ENCODE measurements at regions not wholly inside any gene's neighbourhood (a gene's known extent, or its start where the extent isn't known, plus 50 kb on each side); places are given as distances from the start of the nearest gene placed in this dataset.

DNA sequence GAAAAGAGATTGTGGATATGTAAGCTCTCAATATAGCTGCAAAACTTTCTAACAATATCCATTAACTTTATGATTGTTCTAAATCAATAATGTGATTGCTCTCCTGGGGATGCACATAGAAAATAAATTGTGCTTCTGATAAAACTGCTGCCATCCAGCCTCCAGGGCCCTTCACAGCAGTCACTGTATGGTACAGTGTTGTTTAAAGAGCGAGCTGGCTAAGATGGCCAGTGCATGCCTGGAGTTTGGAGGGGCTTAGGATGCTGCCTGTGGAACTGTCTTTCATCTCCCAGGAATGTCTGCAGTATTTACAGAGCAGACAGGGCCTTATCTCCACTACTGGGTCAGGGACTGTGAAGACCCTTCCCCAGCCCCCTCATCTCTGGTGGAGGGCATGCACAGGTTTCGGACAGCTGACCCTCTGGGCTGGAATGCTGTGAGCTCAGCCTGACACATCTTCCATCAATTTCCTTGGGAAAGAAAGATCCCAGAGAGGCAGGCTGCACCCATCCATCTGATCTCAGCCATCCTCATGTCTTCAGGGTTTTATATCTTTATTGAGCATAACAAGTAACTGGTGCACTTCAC lies 137.0 kb downstream of the PLPP3 start:
- DNase-seq (ENCODE audit: low read depth): no peak

DNA sequence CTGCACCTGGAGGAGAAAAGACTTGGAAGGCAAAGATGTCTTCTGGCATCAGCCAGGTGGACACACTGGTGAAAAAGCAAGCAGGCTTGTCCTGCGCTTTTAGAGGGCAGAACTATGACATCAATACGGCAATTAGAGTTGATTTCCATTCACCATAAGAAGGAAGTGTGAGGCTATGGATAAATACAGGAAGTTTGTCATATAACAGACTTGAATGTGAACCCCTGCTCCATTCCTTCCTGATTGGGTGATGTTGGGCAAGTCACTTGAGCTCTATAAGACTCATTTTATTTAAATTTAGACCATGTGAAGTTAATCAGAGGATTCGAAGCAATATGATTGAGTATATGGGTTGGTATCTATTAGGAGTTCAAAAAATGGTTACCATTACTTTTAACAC lies 137.8 kb downstream of the PLPP3 start:
- no peak for DNase-seq (ENCODE audit: low read depth)

DNA sequence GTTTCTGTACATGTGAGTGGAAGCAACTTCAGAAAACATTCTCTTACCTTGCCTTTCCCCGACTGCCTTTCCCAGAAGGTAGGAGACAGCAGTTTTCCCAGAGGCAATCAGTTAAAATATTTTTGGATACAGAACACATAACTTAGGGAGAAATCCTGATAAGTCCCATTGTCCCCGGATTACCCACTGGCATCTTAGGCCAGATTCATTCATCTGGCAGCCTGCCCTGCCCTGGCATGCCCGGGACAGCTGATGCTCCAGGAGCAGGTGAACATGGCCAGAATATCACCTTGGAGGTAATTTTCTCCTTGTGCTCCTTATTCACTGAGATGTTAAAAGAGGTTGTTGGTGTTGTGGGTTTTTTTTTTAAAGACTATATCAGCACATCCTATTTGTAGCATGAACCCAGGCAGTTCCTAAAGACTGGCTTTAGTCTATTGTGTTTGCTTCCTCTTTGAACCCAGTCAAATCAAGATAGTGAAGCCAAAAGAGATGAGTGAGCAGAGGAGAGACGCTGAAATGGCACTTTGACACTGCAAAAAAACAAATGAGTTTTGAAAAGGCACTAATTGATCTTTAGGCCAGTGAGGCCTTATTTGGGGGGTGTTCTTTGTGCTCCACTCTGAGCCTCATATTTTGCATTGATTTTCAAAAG lies 139.6 kb downstream of the PLPP3 start:
- DNase-seq (ENCODE audit: low read depth): no peak

DNA sequence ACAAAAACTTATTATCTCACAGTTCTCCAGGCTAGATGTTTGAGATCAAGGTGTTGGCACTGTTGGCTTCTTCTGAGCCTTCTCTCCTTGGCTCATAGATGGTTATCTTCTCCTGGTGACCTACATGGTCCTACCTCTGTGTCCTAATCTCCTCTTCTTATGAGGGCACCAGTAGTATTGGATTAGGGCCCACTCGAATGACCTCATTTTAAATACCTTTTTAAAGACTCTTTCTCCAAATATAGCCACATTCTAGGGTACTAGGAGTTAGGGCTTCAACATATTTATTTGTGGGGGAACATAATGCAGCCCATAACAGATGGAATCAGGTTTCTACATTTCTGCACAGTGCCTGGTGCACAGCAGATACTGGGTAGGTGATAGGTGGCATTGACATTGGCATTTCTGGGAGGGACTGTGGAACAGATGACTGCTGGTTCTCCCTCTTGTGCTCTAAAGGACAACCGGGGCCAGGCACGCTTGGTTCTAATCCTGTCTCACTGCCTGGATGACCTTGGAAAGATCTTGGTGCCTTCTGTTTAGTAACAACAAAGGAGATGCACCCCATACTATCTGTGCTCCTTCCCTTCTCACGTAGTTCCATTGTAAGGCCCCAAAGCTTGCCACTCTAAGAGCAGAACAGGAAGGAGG lies 140.3 kb downstream of the PLPP3 start:
- no peak for DNase-seq (ENCODE audit: low read depth)

DNA sequence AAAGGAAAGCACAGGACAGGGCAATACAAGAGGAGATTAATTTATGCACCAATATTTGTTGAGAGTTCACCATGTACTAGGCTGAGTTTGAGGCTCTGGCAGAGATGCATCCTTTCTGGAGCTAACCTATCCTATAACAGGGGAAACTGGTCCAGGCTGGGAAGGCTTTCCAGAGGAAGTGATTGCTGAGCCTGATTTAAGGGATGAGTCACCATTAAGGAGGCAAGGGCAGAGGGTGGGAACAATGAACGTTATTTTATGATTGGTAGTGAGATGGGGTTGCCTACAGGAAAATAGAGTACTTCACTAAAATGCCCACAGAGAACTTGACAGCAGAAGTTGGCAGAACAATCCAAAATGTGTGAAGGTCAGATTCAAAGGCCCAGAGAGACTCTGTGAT lies 141.4 kb downstream of the PLPP3 start:
- no peak for DNase-seq (ENCODE audit: low read depth)

- no peak for DNase-seq (ENCODE audit: low read depth)
These were observed 142.4 kb downstream of the PLPP3 start for GRCh38 chr1:56436912-56437417.

- no peak for DNase-seq (ENCODE audit: low read depth)
These were observed 143.1 kb downstream of the PLPP3 start for GRCh38 chr1:56436296-56436695.

- DNase-seq (ENCODE audit: low read depth): no peak
These were observed 143.7 kb downstream of the PLPP3 start for GRCh38 chr1:56435434-56436262.

- DNase-seq (ENCODE audit: low read depth): no peak
These were observed 144.6 kb downstream of the PLPP3 start for GRCh38 chr1:56434740-56435139.

DNA sequence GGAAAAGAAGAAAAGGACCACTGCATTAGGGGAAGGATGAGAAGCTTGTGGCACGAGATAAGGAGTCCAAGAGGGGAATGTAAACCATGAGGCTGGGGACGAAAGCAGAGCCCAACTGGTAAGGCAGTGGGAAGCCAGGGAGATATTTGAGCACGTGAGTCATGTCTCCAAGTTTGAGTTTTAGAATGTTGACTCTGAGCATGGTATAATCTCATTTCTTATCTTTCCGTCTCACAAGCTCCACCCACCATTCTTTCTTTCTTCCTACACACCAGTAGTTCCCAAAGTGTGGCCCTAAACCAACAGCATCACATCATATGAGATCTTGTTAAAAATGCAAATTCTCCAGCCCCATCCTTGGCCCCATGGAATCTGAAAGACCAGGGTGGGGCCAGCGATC lies 145.3 kb downstream of the PLPP3 start:
- no peak for DNase-seq (ENCODE audit: low read depth)

DNA sequence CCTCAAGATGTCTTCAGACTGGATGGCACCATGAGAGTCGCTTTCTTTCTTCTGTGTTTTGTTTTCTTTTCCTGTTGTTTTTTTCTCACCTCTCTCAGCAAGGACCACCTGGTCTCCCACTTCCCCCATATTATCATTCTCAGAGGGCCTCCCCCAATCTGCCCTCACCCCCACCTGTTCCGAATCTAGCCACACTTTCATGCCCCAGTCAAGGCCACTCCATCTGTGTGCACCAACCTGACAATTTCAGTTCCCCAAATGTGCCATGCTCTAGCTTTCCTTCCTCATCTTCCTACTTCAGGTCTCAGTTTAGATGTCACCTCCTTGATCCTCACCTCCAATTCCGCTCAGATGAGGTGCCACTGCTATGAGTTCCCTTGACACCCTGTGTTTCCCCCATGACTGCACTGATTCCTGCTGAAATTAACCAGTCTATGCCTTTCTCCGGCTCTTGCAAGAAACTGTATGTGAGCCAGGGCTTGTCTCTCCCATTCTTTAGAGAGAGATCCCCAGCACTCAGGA lies 146.2 kb downstream of the PLPP3 start:
- no peak for DNase-seq (ENCODE audit: low read depth)

GRCh38 chr1:56432166-56432971 lies 147.0 kb downstream of the PLPP3 start:
- DNase-seq (ENCODE audit: low read depth): no peak

DNA sequence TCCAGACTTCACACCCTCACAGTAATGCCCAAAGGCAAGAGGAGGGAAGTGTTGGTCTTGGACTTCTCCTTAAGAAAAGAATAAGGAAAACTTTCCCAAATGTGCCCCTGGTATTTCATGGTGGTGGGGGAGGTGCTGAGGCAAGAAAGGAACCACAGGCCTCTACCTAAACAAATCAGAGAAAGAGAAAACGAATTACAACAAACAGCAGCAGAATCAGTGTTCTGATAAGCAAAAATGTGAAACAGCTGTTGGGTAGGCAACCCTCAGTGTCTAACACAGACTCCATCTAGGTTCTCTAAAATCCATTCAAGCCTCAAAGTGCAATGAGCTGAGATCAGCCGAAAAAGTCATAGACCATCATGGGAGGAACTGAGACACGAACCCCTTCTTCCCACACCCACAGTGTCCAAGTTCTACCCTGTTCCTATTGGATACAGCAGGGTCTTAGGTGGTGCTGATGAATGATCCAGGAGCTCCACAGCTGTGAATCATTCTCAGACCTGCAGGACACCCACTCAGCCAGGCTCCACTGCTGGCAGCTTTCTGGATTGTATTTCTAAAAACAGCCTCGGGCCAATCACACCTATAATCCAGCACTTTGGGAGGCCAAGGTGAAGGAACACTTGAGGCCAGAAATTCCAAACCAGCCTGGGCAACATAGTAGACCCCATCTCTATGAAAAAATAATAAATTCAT lies 149.1 kb downstream of the PLPP3 start:
- no peak for DNase-seq (ENCODE audit: low read depth)

DNA sequence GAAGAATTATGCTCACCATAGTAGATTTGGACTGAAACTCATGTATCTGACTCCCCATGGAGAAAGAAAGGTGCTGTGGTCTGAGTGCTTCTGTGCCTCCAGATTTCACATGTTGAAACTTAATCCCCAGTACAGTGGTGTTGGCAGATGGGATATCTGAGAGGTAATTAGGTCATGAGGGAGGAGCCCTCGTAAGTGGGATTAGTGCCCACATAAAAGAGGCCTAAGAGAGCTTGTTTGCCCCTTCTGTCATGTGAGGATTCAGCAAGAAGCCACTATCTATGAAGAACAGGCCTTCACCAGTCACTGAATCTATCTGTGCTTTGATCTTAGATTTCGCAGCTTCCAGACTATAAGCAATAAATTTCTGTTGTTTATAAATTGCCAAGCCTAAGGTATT lies 150.1 kb downstream of the PLPP3 start:
- no peak for DNase-seq (ENCODE audit: low read depth)

DNA sequence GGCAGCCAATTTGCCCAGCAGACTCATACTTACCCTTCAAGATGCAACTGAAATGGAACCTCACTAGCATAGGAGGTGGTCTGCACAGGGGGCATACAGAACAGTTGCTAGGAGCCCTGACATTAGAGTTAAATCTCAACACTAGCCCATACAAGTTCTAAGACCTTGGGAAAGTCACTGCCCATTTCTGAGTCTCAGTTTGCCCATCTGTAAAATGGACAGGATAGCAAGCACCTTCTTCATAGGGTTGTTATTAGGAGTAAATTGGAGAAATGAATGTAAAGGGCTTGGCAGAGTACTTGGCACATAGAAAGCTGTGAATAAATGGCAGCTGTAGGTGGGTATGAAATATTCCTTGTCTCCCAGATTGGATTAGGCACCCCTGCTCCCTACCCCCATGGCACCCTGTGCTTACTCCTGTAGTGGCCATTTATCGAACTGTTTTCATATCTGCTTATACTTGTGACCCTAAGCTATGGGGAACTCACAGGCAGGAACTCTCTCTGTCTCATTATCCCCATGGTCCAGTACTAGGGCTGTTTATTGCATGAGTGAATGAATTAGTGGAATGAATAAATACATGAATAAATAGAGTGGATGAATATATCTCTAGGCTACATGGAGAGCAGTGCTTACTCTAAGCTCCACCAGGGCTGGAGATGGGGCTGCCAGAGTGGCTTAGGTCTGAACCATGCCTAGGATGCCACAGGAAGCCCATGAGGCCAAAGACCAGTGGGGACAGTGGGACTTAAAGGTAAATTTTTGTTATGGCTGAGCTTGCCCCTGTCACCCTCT lies 152.6 kb downstream of the PLPP3 start:
- DNase-seq (ENCODE audit: low read depth): no peak

GRCh38 chr1:56425494-56426037 lies 153.8 kb downstream of the PLPP3 start:
- no peak for DNase-seq (ENCODE audit: low read depth)

DNA sequence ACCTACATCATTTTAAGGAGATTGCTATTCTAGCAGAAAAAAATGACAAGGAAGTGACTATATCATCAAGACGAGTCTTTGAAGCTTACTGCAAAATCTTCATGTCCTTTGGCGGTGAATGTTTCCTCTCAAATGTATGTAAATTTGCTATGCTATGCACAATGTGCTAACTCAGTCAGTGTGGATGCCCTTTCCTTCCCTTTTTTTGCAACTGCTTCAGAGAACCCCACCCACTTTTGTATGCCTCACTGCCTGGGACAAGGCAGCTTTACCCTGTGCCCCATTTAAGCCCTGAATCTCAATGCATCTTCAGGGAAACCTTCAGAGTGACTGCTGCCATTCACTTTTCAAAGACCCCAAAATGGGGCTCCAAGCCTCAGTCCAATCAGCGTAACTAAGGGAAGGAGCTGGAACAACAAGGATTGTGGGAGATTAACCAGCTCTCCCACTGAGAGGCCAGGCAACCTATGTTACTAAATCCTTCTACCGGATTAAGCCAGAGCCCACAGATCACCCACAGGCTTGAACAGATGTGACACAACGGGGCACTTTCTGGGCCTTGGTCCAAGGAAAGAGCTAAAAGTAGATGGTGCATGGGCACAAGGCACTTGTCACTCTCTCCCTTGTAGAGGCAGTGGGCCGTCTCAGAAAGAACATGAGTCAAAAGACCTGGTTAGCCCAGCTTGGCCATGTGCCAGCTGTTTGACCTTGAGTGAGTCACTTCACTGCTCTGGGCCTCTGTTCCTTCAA lies 154.4 kb downstream of the PLPP3 start:
- no peak for DNase-seq (ENCODE audit: low read depth)

GRCh38 chr1:56423716-56424115 lies 155.6 kb downstream of the PLPP3 start:
- DNase-seq (ENCODE audit: low read depth): no peak

DNA sequence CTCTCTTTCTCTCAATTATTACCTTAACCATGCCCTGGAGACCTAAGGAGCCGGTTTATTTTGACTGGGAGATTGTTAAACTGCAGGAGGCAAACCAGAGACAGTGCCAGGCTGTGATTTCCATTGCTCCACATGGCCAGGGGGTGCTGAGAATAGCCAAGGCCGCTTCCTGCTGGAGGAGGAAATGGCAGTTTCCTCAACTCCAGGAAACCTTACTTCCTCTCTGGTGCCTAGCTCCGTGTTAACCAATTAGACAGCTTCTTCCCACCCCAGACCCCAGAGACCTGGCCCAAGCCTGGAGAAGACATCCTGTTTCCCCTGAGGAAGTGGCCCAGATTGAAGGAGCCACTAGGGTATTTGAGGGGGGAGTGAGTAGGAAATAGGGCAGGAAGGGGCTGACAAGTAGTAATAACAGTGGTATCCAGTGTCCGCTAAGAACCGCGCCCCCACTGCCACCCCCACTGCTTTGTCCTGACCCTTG lies 161.2 kb downstream of the PLPP3 start:
- no peak for DNase-seq (ENCODE audit: low read depth)
